RWPE1 (cell line): ENCODE measurements at regions not wholly inside any gene's neighbourhood (a gene's known extent, or its start where the extent isn't known, plus 50 kb on each side); places are given as distances from the start of the nearest gene placed in this dataset.
"Not testable (repeated sequence)": the region's sequence is repeated elsewhere in the genome, so short reads cannot be mapped to it uniquely, and the experiment has no call there.

Source experiments
- CTCF ChIA-PET: fragments of 350-600 bp; sonication (Branson Sonifier 250); formaldehyde crosslinking; extraction: SDS; loops from one replicate; lab custom pipeline; 2021; lab: Yijun Ruan, JAX
- POLR2A ChIA-PET: fragments of 400-600 bp; formaldehyde crosslinking; extraction: SDS; loops from one replicate; lab custom pipeline; 2020; ENCODE audit warnings: antibody characterized with exemption; ENCODE audit not compliant: low non-redundant PET; lab: Yijun Ruan, JAX
- DNase-seq: peaks from one replicate; pipeline ENCODE4 v3.0.0; 2012; ENCODE audit warnings: low spot score
- H3K27ac ChIP-seq: fragments of 450-650 bp; 2 replicates; pipeline ENCODE4 v1.5.1; 2017
- TF ChIP-seq, protein P1 (sequence below): fragments of 450-650 bp; conservative IDR thresholded peaks from 2 replicates; pipeline ENCODE4 v1.5.1; 2017; ENCODE audit warnings: low read depth, mild to moderate bottlenecking

DNA sequence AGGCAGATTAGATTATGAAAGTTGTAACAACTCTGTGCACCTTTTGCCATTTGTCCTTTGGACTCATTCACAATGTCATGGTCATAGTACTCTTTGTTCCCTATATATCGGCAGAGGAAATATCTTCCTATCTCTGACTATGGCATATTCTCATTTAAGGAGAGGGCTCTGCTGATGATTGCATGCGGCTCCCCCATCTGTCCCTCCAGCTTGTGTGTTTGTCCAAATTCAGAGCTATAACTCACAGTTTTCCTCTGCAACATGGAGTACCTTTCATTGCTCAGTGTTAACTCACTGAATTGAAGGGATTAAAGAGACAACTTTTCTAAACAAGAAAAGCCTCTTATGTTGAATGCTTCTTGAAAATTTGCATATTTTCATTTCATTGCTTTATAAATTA, 145.5 kb downstream of the OTUD1 start:
- CTCF ChIA-PET: no interaction called here

DNA sequence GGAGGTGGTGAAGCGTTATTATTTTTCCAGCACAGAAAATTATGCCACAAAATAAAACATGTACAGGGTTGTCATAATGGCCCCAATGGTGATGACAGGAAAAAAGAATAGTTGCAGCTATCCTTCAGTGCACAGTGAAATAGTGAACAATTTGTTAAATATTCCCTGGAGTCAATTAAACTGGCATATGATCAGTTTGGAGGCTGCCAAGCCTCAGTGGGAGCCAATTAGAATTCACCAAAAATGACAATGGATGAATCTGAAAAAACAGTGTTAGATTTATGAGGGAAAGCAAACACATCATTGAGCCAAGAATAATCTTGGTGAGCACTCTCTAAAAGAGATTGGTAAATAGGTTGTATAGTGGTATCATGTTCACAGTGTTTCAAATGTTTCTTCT, 146.3 kb downstream of the OTUD1 start:
- ChIA-PET CTCF (no interaction called here), POLR2A (no interaction called here)
- TF ChIP-seq, protein P1, sequence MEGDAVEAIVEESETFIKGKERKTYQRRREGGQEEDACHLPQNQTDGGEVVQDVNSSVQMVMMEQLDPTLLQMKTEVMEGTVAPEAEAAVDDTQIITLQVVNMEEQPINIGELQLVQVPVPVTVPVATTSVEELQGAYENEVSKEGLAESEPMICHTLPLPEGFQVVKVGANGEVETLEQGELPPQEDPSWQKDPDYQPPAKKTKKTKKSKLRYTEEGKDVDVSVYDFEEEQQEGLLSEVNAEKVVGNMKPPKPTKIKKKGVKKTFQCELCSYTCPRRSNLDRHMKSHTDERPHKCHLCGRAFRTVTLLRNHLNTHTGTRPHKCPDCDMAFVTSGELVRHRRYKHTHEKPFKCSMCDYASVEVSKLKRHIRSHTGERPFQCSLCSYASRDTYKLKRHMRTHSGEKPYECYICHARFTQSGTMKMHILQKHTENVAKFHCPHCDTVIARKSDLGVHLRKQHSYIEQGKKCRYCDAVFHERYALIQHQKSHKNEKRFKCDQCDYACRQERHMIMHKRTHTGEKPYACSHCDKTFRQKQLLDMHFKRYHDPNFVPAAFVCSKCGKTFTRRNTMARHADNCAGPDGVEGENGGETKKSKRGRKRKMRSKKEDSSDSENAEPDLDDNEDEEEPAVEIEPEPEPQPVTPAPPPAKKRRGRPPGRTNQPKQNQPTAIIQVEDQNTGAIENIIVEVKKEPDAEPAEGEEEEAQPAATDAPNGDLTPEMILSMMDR: no peak
- no peak overlapping the region for H3K27ac ChIP-seq
- DNase-seq: no peak

More for the DNA sequence above, 145.5 kb downstream of the OTUD1 start:
- H3K27ac ChIP-seq: no peak overlapping the region
- POLR2A ChIA-PET: no interaction called here
- no peak for DNase-seq
- TF ChIP-seq, protein P1: no peak

DNA sequence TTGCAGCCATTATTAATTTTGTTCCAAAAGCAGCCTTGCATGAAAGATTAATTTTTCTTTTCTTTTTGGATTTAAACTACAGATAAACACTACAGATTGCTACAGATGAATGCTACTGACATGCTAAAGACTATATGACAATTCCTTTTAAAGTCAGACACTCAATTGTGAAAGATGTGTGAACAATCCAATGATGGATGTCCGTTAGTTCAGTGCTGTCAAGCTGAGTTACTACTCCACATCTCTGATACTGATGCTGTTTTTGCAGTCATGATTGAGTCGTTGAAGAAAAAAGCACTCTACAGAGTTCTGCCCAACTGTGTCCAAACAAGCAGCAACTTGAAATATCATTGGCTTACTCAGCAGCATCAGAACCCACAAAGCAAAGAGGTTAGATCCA, 146.8 kb downstream of the OTUD1 start:
- POLR2A ChIA-PET: no interaction called here
- CTCF ChIA-PET: interaction anchor here (0.7 kb wide), 1 partner anchor 100 kb away, joined by 5 read pairs; no protein-coding TSS in a partner anchor
- no peak overlapping the region for H3K27ac ChIP-seq
- TF ChIP-seq, protein P1: no peak
- DNase-seq: no peak

DNA sequence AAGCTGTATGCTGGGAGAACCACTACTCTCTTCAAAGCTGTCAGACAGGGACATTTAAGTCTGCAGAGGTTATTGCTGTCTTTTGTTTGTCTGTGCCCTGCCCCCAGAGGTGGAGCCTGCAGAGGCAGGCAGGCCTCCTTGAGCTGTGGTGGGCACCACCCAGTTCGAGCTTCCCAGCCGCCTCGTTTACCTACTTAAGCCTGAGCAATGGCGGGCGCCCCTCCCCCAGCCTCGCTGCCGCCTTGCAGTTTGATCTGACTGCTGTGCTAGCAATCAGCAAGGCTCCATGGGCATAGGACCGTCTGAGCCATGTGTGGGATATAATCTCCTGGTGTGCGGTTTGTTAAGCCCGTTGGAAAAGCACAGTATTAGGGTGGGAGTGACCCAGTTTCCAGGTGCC, 156.4 kb downstream of the OTUD1 start:
- CTCF ChIA-PET, H3K27ac ChIP-seq, POLR2A ChIA-PET, DNase-seq: not testable (repeated sequence)

DNA sequence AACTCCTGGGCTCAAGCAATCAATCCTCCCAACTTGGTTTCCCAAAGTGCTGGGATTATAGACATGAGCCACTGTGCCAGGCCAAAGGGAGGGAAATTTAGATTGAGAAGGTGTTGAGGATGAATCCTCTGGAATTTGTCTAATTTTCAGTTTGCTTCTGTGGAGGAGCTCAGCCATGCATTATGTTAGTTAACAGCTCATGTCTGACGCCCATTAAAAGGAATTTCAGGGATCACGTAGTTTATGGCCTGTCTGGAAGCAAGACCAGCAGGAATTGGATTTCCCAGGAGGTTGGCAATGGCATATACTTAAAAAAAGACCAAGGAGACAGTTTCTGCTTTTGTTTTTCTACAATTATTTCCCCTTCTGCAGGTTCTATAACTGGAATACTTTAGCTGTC, 165.7 kb downstream of the OTUD1 start:
- TF ChIP-seq, protein P1: no peak
- ChIA-PET CTCF (interaction anchor here (0.7 kb wide), 1 partner anchor 467 kb away, joined by 3 read pairs; no protein-coding TSS in a partner anchor), POLR2A (no interaction called here)
- DNase-seq: no peak
- H3K27ac ChIP-seq: no peak overlapping the region

DNA sequence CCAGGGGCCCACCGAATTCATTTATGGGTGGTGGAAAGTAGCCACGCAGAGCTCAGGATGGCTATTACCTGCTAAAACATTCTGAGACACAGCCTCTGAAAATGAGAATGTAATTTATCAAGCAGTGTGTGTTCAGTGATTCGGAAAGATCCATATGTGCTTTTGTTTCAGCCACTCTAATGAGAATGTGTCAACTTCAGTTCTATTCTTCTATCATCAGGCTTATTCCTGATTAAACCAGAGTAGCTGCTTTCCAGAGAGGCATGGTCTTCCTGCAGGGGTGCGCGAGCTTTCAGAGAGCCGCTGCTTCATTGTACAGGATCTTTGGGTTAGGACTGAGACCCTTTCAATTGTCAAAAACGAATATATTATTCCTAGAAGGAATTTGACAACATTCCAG, 167.6 kb downstream of the OTUD1 start:
- TF ChIP-seq, protein P1: no peak
- H3K27ac ChIP-seq: no peak overlapping the region
- CTCF ChIA-PET: no interaction called here
- POLR2A ChIA-PET: no interaction called here
- no peak for DNase-seq

DNA sequence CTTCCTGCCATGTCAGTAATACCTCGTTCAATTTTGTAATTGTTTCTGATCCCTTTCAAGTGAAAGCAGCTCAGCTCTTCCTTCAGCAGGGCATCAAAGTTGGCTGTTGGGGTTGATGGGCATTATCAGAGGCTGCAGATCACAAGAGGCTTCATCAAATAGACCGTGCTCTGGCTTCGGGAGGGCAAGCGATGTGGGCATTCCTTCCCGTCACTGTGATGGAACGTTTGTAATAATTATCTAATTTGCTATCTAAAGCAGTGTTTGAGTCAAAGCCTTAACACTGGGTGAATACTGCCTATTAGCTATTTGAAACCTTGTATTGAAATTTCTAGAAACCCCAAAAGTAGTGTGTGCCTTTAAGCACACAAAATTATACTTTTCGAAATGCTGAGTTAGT, 170.1 kb downstream of the OTUD1 start:
- no peak for DNase-seq
- ChIA-PET POLR2A (no interaction called here), CTCF (interaction anchor here (0.8 kb wide), 1 partner anchor 31 kb away, joined by 3 read pairs; no protein-coding TSS in a partner anchor)
- H3K27ac ChIP-seq: no peak overlapping the region
- TF ChIP-seq, protein P1: no peak
